ENCODE measurements at regions not wholly inside any gene's neighbourhood (a gene's known extent, or its start where the extent isn't known, plus 50 kb on each side); places are given as distances from the start of the nearest gene placed in this dataset.
"Not testable (repeated sequence)": the region's sequence is repeated elsewhere in the genome, so short reads cannot be mapped to it uniquely, and the experiment has no call there.

- ChIA-PET CTCF (no interaction called here), POLR2A (no interaction called here)
- no peaks in the 10 kb centered on the region for H3K4me1 Mint-ChIP-seq (ENCODE audit: low read depth)
- H3K36me3 Mint-ChIP-seq (ENCODE audit: low read depth) = no peaks in the 10 kb centered on the region
- peaks cover 42% of the 10 kb centered on the region for H3K27me3 Mint-ChIP-seq (ENCODE audit: low read depth)
- H3K27ac Mint-ChIP-seq = no peak overlapping the region
- DNase-seq (no peak), ATAC-seq (no peak)
- H3K9me3 Mint-ChIP-seq (ENCODE audit: insufficient read depth) = no peaks in the 10 kb centered on the region
- H3K4me3 Mint-ChIP-seq = no peak overlapping the region
These were observed 109.9 kb downstream of the ZNF330 start for GRCh38 chr4:141330616-141331015.

DNA sequence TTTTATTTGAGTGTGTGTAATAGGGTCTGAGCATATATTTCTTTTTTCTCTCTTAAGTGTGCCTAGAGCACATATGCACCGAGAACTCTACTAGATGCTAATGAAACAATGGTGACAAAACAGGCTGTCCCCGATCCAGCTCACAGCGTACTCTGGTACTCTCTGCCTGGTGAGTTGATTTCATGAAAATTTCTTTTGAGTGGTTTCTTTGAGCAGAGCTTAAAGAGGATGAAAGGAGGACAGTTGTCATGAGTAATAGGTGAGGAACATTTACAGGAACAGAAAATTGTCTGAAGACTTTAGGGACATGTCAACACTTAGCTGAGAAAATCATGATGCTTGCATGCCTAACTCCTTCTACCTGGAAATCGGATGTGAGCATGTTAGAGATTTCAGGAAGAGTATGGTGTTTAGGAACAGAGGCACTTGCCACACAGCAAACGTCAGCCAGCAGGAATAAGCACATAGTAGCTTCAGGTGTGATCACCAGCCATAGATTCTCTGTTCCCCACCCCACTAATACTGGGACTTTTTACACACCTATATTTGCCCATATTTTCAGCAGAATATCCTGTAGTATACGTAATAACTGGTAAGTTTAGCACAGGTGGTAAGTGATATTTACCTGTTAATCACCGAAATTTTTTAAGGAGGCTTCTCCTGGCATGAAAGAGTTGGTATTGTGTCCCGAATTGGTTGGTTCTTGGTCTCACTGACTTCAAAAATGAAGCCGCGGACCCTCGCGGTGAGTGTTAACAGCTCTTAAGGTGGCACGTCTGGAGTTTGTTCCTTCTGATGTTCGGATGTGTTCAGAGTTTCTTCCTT lies 111.1 kb downstream of the ZNF330 start:
- no peak for DNase-seq
- no peak overlapping the region for H3K27ac Mint-ChIP-seq
- ChIA-PET CTCF (no interaction called here), POLR2A (no interaction called here)
- peaks cover 42% of the 10 kb centered on the region for H3K27me3 Mint-ChIP-seq (ENCODE audit: low read depth)
- no peaks in the 10 kb centered on the region for H3K9me3 Mint-ChIP-seq (ENCODE audit: insufficient read depth)
- H3K4me1 Mint-ChIP-seq (ENCODE audit: low read depth) = no peaks in the 10 kb centered on the region
- no peak for ATAC-seq
- H3K4me3 Mint-ChIP-seq = no peak overlapping the region
- no peaks in the 10 kb centered on the region for H3K36me3 Mint-ChIP-seq (ENCODE audit: low read depth)

GRCh38 chr4:141332359-141333181 lies 111.9 kb downstream of the ZNF330 start:
- POLR2A ChIA-PET; H3K27ac Mint-ChIP-seq; H3K9me3 Mint-ChIP-seq (ENCODE audit: insufficient read depth); H3K4me1 Mint-ChIP-seq (ENCODE audit: low read depth); H3K36me3 Mint-ChIP-seq (ENCODE audit: low read depth); DNase-seq; H3K4me3 Mint-ChIP-seq; CTCF ChIA-PET; ATAC-seq: not testable (repeated sequence)
- peaks cover 44% of the 10 kb centered on the region for H3K27me3 Mint-ChIP-seq (ENCODE audit: low read depth)

GRCh38 chr4:141333456-141334230 lies 112.9 kb downstream of the ZNF330 start:
- POLR2A ChIA-PET; H3K9me3 Mint-ChIP-seq (ENCODE audit: insufficient read depth); H3K4me3 Mint-ChIP-seq; ATAC-seq; CTCF ChIA-PET; H3K36me3 Mint-ChIP-seq (ENCODE audit: low read depth); H3K27ac Mint-ChIP-seq; DNase-seq; H3K4me1 Mint-ChIP-seq (ENCODE audit: low read depth): not testable (repeated sequence)
- H3K27me3 Mint-ChIP-seq (ENCODE audit: low read depth) = peaks cover 41% of the 10 kb centered on the region

DNA sequence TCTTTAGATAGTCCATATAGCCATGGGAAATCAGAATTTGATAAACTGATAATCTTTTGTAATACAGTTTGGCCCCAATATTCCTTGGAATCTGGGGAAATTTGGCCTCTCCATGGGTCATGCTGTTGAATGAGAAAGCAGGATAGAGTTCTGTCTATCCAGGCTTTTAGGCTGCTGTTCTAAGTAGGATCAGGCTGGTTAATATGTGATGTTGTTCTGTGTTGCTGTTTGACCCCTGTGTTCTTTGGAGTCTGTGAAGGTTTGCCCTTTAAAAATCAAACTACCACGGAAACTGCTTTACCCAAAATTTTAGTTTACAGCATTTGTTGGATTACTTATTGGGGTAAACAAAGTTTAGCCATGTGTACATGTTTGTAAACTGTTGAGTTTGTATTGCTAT lies 114.5 kb downstream of the ZNF330 start:
- no peak for ATAC-seq
- Mint-ChIP-seq H3K4me3 (no peak overlapping the region), H3K27ac (no peak overlapping the region), H3K9me3 (ENCODE audit: insufficient read depth) (no peaks in the 10 kb centered on the region), H3K4me1 (ENCODE audit: low read depth) (no peaks in the 10 kb centered on the region), H3K36me3 (ENCODE audit: low read depth) (no peaks in the 10 kb centered on the region), H3K27me3 (ENCODE audit: low read depth) (peaks cover 38% of the 10 kb centered on the region)
- DNase-seq = no peak
- ChIA-PET POLR2A (no interaction called here), CTCF (no interaction called here)

DNA sequence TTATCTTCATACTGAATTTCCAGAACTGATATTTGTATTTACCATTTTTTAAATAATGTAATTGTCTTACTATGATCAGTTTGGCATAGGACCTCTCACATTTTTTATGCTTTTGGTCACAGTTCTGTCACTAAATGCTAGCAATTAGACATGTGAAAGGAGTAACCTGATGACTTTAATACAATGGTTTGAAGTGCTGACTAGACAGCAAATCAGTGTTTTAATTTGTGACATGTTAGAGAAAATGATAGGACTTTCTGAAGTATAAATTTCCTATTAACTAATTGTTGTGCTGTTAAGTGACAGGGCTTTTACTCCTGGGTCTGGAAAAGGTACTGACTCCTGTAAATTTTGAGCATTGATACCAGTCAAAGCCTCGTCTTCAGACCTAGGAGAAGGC lies 117.5 kb downstream of the ZNF330 start:
- Mint-ChIP-seq H3K27ac (no peak overlapping the region), H3K9me3 (ENCODE audit: insufficient read depth) (no peaks in the 10 kb centered on the region), H3K27me3 (ENCODE audit: low read depth) (peaks cover 31% of the 10 kb centered on the region), H3K4me1 (ENCODE audit: low read depth) (no peaks in the 10 kb centered on the region), H3K4me3 (no peak overlapping the region), H3K36me3 (ENCODE audit: low read depth) (no peaks in the 10 kb centered on the region)
- ChIA-PET CTCF (no interaction called here), POLR2A (no interaction called here)
- ATAC-seq (no peak), DNase-seq (no peak)

DNA sequence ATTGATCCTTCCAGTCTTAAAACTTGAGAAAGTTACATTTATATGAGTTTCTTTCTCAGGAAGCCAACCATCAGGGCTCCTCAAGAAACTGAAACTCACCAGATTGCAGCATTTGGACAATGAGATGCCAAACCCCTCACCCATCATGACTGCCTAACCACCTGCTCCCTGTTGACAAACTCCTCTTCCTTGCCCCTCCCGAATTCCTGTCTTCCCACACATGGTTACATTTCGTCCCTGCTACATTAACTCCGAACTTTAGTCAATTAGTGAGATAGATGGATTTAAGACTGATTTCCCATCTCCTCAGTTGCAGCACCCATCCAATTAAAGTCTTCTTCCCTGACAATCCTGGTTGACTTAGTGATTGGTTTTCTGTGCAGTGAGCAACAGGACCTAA lies 118.7 kb downstream of the ZNF330 start:
- POLR2A ChIA-PET = no interaction called here
- no peak for DNase-seq
- no peak for ATAC-seq
- Mint-ChIP-seq H3K4me1 (ENCODE audit: low read depth) (no peaks in the 10 kb centered on the region), H3K36me3 (ENCODE audit: low read depth) (no peaks in the 10 kb centered on the region), H3K9me3 (ENCODE audit: insufficient read depth) (no peaks in the 10 kb centered on the region), H3K4me3 (no peak overlapping the region), H3K27ac (no peak overlapping the region), H3K27me3 (ENCODE audit: low read depth) (peaks cover 26% of the 10 kb centered on the region)
- CTCF ChIA-PET = no interaction called here

DNA sequence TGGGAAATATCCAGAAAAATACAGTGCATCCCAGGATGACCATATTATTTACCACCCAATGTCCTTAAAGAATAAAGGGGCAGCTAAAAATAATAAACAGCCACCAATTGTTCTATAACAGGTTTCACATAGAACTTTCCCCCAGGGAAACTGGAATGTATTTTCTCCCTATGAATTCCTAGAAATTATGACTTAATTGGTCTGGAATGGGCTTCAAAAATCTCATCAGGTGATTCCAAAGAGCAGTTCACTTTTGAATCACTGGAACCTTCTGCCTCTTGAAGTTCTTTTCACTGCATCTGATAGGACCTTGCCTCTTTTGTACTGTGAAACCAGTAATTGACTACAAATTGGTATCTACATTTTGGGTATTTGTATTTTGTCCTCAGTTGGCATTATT lies 119.3 kb downstream of the ZNF330 start:
- CTCF ChIA-PET = no interaction called here
- Mint-ChIP-seq H3K4me1 (ENCODE audit: low read depth) (no peaks in the 10 kb centered on the region), H3K36me3 (ENCODE audit: low read depth) (no peaks in the 10 kb centered on the region)

GRCh38 chr4:141340458-141340857 lies 119.8 kb downstream of the ZNF330 start:
- H3K4me1 Mint-ChIP-seq (ENCODE audit: low read depth) = no peaks in the 10 kb centered on the region
- ATAC-seq = no peak

More for the DNA sequence above, 119.3 kb downstream of the ZNF330 start:
- H3K27ac Mint-ChIP-seq = no peak overlapping the region
- no peaks in the 10 kb centered on the region for H3K9me3 Mint-ChIP-seq (ENCODE audit: insufficient read depth)
- DNase-seq (no peak), ATAC-seq (no peak)
- H3K27me3 Mint-ChIP-seq (ENCODE audit: low read depth) = peaks cover 21% of the 10 kb centered on the region
- H3K4me3 Mint-ChIP-seq = no peak overlapping the region
- POLR2A ChIA-PET = no interaction called here

DNA sequence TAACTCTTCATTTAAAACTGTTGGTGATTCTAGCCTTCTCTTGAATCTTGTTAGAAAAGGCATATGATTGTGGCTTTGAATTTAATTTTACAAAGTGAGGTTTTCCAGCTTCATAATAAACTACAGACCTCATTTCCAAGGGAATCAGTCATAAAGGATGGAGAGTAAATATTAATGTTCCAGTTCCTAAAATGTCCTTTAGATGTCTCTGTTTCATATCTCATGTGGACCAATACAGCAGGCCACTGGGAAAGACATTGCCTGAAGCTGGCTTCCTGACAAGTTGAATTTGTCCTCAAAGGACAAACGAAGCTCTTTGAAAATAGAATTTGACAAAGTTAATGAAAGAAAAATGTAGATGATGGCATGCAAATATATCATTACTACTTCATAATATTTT lies 125.4 kb downstream of the ZNF330 start:
- CTCF ChIA-PET = interaction anchor here (1.1 kb wide), 1 partner anchor 366 kb away, joined by 6 read pairs; no protein-coding TSS in a partner anchor
- no peak for DNase-seq

More at GRCh38 chr4:141340458-141340857, 119.8 kb downstream of the ZNF330 start:
- peaks cover 18% of the 10 kb centered on the region for H3K27me3 Mint-ChIP-seq (ENCODE audit: low read depth)
- ChIA-PET CTCF (no interaction called here), POLR2A (no interaction called here)
- H3K36me3 Mint-ChIP-seq (ENCODE audit: low read depth) = no peaks in the 10 kb centered on the region
- H3K4me3 Mint-ChIP-seq = no peak overlapping the region
- DNase-seq = no peak
- H3K9me3 Mint-ChIP-seq (ENCODE audit: insufficient read depth) = no peaks in the 10 kb centered on the region
- no peak overlapping the region for H3K27ac Mint-ChIP-seq

DNA sequence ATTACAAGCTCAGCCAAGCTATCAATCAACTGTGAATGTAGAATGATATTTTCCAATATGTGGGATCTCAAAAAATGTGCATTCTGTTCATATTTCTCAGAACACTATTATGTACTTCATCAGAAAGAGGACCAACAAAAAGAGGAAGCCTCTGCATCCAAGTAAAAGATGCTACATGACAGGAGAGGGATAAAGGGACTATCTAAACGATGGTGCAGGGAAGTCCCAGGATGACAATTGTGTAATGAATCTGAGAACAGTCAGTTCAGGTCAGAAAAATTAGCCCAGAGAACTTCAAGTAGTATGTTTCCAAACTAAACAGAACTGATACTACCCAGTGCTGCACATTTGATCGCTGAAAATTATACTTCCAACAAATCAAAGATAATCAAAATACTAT lies 127.0 kb downstream of the ZNF330 start:
- Mint-ChIP-seq H3K36me3 (ENCODE audit: low read depth) (no peaks in the 10 kb centered on the region), H3K4me3 (no peak overlapping the region), H3K27me3 (ENCODE audit: low read depth) (peaks cover 6% of the 10 kb centered on the region), H3K9me3 (ENCODE audit: insufficient read depth) (no peaks in the 10 kb centered on the region), H3K27ac (no peak overlapping the region), H3K4me1 (ENCODE audit: low read depth) (no peaks in the 10 kb centered on the region)
- DNase-seq = no peak
- POLR2A ChIA-PET = no interaction called here
- ATAC-seq = no peak
- CTCF ChIA-PET = no interaction called here

More for the DNA sequence above, 125.4 kb downstream of the ZNF330 start:
- no peaks in the 10 kb centered on the region for H3K4me1 Mint-ChIP-seq (ENCODE audit: low read depth)
- H3K27ac Mint-ChIP-seq = no peak overlapping the region
- no peak for ATAC-seq
- no peaks in the 10 kb centered on the region for H3K36me3 Mint-ChIP-seq (ENCODE audit: low read depth)
- no peak overlapping the region for H3K4me3 Mint-ChIP-seq
- POLR2A ChIA-PET = no interaction called here
- no peaks in the 10 kb centered on the region for H3K9me3 Mint-ChIP-seq (ENCODE audit: insufficient read depth)
- H3K27me3 Mint-ChIP-seq (ENCODE audit: low read depth) = peaks cover 9% of the 10 kb centered on the region

GRCh38 chr4:141348125-141348524 lies 127.4 kb downstream of the ZNF330 start:
- ChIA-PET CTCF (no interaction called here), POLR2A (no interaction called here)
- ATAC-seq (no peak), DNase-seq (no peak)
- H3K4me1 Mint-ChIP-seq (ENCODE audit: low read depth) = no peaks in the 10 kb centered on the region
- no peaks in the 10 kb centered on the region for H3K9me3 Mint-ChIP-seq (ENCODE audit: insufficient read depth)
- H3K4me3 Mint-ChIP-seq = no peak overlapping the region
- H3K27ac Mint-ChIP-seq = no peak overlapping the region
- H3K36me3 Mint-ChIP-seq (ENCODE audit: low read depth) = no peaks in the 10 kb centered on the region
- H3K27me3 Mint-ChIP-seq (ENCODE audit: low read depth) = peaks cover 4% of the 10 kb centered on the region

Data from activated CD8-positive, alpha-beta T cell treated with anti-CD3 and anti-CD28 coated beads, Interleukin-2, amount 10 ng/mL, durations not matched to agents 7 days and 5 days (primary cell).